Transverse colon (tissue), 4 donors: ENCODE measurements at regions not wholly inside any gene's neighbourhood (a gene's known extent, or its start where the extent isn't known, plus 50 kb on each side); places are given as distances from the start of the nearest gene placed in this dataset.

Experiments used
- EP300 ChIP-seq: sonication (generic); formaldehyde crosslinking; IDR thresholded peaks from one replicate; pipeline ENCODE4 v1.6.1; 2017; ENCODE audit warnings: antibody characterized with exemption, low read depth
- POLR2A ChIP-seq: fragments of 450-650 bp; IDR thresholded peaks from one replicate; pipeline ENCODE4 v1.6.1; 2016; ENCODE audit warnings: antibody characterized with exemption, mild to moderate bottlenecking, moderate library complexity
- POLR2AphosphoS5 ChIP-seq, 3 donors: sonication (generic); formaldehyde crosslinking; IDR thresholded peaks; one replicate each; pipeline ENCODE4 v1.6.1; 2016; ENCODE audit warnings: antibody characterized with exemption in 3 of 3
- TF ChIP-seq, protein P1 (sequence below), 5 experiments: fragments of 200-600 bp in 3 of 5; fragments of 450-650 bp in 2 of 5; sonication (generic) in 3 of 5; IDR thresholded peaks; 1 replicate in 2 of 5; 2 replicates in 3 of 5; pipeline ENCODE4 v1.5.1; 2016 to 2017; ENCODE audit warnings: antibody characterized with exemption in 5 of 5, inconsistent platforms in 3 of 5, mild to moderate bottlenecking in 2 of 5, moderate library complexity in 1 of 5

DNA sequence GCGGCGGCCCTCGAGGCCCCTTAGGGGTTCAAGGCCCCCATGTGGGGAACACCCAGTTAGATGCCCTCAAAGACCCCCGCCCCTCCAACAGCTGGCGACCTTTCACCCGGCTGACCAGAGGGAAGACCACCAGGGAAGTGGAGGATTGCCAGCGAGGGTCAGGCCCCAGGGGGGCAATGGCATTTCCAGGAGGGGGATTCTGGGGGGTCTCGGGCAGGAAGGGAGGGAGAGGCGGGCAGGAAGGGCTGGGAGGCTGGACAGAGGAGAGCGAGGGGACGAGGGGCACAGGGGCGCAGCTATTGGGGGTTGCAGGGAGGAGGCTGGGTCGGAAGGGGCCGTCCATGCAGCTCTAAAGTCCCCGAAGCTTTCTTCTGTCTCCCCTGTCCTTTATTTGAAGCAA lies 139.5 kb downstream of the C16orf95 start:
- TF ChIP-seq, protein P1, sequence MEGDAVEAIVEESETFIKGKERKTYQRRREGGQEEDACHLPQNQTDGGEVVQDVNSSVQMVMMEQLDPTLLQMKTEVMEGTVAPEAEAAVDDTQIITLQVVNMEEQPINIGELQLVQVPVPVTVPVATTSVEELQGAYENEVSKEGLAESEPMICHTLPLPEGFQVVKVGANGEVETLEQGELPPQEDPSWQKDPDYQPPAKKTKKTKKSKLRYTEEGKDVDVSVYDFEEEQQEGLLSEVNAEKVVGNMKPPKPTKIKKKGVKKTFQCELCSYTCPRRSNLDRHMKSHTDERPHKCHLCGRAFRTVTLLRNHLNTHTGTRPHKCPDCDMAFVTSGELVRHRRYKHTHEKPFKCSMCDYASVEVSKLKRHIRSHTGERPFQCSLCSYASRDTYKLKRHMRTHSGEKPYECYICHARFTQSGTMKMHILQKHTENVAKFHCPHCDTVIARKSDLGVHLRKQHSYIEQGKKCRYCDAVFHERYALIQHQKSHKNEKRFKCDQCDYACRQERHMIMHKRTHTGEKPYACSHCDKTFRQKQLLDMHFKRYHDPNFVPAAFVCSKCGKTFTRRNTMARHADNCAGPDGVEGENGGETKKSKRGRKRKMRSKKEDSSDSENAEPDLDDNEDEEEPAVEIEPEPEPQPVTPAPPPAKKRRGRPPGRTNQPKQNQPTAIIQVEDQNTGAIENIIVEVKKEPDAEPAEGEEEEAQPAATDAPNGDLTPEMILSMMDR (IDR thresholded peaks at IDR 0.05): no peak
- TF ChIP-seq POLR2AphosphoS5 (IDR thresholded peaks at IDR 0.05) (no peak), POLR2A (no peak), EP300 (no peak)
